DND-41 (cell line): ENCODE measurements at regions not wholly inside any gene's neighbourhood (a gene's known extent, or its start where the extent isn't known, plus 50 kb on each side); places are given as distances from the start of the nearest gene placed in this dataset.

Experiments used
- ATAC-seq: fragments of 200-7000 bp; cut with Tn5 transposase; 3 replicates; pipeline ENCODE4 v1.9.1; 2021; ENCODE audit warnings: low read depth; ENCODE audit not compliant: insufficient read depth
- DNase-seq: peaks from one replicate; pipeline ENCODE4 v3.0.0-alpha.2; 2020
- H2AFZ ChIP-seq: 2 replicates; pipeline ENCODE4 v1.6.0; 2012; ENCODE audit warnings: low read depth, low read length
- H3K27ac ChIP-seq: 2 replicates; pipeline ENCODE4 v1.5.1; 2012; ENCODE audit warnings: low read length, inconsistent platforms
- H3K27me3 ChIP-seq: fragments of 200-600 bp; sonication (generic); 2 replicates; pipeline ENCODE4 v1.6.0; 2012; ENCODE audit warnings: low read length, mild to moderate bottlenecking, inconsistent platforms; ENCODE audit not compliant: insufficient read depth, poor library complexity
- H3K36me3 ChIP-seq: 2 replicates; pipeline ENCODE4 v1.5.1; 2012; ENCODE audit warnings: low read length, inconsistent platforms; ENCODE audit not compliant: insufficient read depth
- H3K4me1 ChIP-seq: 2 replicates; pipeline ENCODE4 v1.5.1; 2012; ENCODE audit warnings: mild to moderate bottlenecking, low read length; ENCODE audit not compliant: insufficient read depth
- H3K4me2 ChIP-seq: 2 replicates; pipeline ENCODE4 v1.6.0; 2012; ENCODE audit warnings: mild to moderate bottlenecking, moderate library complexity, low read length, inconsistent platforms; ENCODE audit not compliant: insufficient read depth
- H3K4me3 ChIP-seq, 2 experiments: fragments of 200-600 bp in 1 of 2; shearing (Covaris generic) in 1 of 2; 2 replicates each; pipeline ENCODE4 v1.5.1; 2012 to 2016; ENCODE audit warnings: inconsistent platforms in 2 of 2, low read length in 2 of 2, mild to moderate bottlenecking in 2 of 2, low read depth in 1 of 2, moderate library complexity in 1 of 2
- H3K79me2 ChIP-seq: 2 replicates; pipeline ENCODE4 v1.6.0; 2012; ENCODE audit warnings: low read length, inconsistent platforms; ENCODE audit not compliant: insufficient read depth
- H3K9ac ChIP-seq: 2 replicates; pipeline ENCODE4 v1.6.0; 2012; ENCODE audit warnings: low read depth, mild to moderate bottlenecking, inconsistent platforms, low read length, moderate library complexity
- H3K9me3 ChIP-seq: 2 replicates; pipeline ENCODE4 v1.5.1; 2012; ENCODE audit warnings: low read length, moderate library complexity, mild to moderate bottlenecking, inconsistent platforms; ENCODE audit not compliant: insufficient read depth, severe bottlenecking
- H4K20me1 ChIP-seq: 2 replicates; pipeline ENCODE4 v1.6.0; 2012; ENCODE audit warnings: low read length; ENCODE audit not compliant: insufficient read depth
- EZH2 ChIP-seq: IDR thresholded peaks from 3 replicates; pipeline ENCODE4 v1.6.1; 2012; ENCODE audit warnings: borderline replicate concordance, low read depth, mild to moderate bottlenecking, moderate library complexity, low read length, inconsistent platforms; ENCODE audit not compliant: severe bottlenecking
- TF ChIP-seq, protein P1 (sequence below): IDR thresholded peaks from 2 replicates; pipeline ENCODE4 v1.5.1; 2012; ENCODE audit warnings: borderline replicate concordance, low read length, moderate library complexity, mild to moderate bottlenecking; ENCODE audit not compliant: poor library complexity, severe bottlenecking; ENCODE audit errors: extremely low read depth

GRCh38 chr9:4389003-4389402 is 89.1 kb upstream of the GLIS3 start:
- Histone ChIP-seq H3K27me3 (no peaks in the 10 kb centered on the region), H3K4me1 (no peaks in the 10 kb centered on the region), H3K9ac (no peak overlapping the region), H4K20me1 (no peaks in the 10 kb centered on the region), H3K9me3 (no peaks in the 10 kb centered on the region), H3K36me3 (no peaks in the 10 kb centered on the region), H3K4me2 (no peak overlapping the region), H2AFZ (no peak overlapping the region), H3K27ac (no peak overlapping the region), H3K4me3 (no peak overlapping the region), H3K79me2 (no peaks in the 10 kb centered on the region)
- ATAC-seq, result no peak
- no peak for DNase-seq
- TF ChIP-seq EZH2, result no peak
- TF ChIP-seq, protein P1, sequence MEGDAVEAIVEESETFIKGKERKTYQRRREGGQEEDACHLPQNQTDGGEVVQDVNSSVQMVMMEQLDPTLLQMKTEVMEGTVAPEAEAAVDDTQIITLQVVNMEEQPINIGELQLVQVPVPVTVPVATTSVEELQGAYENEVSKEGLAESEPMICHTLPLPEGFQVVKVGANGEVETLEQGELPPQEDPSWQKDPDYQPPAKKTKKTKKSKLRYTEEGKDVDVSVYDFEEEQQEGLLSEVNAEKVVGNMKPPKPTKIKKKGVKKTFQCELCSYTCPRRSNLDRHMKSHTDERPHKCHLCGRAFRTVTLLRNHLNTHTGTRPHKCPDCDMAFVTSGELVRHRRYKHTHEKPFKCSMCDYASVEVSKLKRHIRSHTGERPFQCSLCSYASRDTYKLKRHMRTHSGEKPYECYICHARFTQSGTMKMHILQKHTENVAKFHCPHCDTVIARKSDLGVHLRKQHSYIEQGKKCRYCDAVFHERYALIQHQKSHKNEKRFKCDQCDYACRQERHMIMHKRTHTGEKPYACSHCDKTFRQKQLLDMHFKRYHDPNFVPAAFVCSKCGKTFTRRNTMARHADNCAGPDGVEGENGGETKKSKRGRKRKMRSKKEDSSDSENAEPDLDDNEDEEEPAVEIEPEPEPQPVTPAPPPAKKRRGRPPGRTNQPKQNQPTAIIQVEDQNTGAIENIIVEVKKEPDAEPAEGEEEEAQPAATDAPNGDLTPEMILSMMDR, result no peak

- Histone ChIP-seq H3K4me3 (no peak overlapping the region), H3K27me3 (no peaks in the 10 kb centered on the region), H3K79me2 (no peaks in the 10 kb centered on the region), H4K20me1 (no peaks in the 10 kb centered on the region), H3K36me3 (no peaks in the 10 kb centered on the region), H3K27ac (no peak overlapping the region), H3K9ac (no peak overlapping the region), H2AFZ (no peak overlapping the region), H3K9me3 (no peaks in the 10 kb centered on the region), H3K4me2 (no peak overlapping the region), H3K4me1 (no peaks in the 10 kb centered on the region)
- TF ChIP-seq, protein P1, result no peak
- no peak for TF ChIP-seq EZH2
- ATAC-seq (no peak), DNase-seq (no peak)
Measured at GRCh38 chr9:4386819-4387218, 87.0 kb upstream of the GLIS3 start.

DNA sequence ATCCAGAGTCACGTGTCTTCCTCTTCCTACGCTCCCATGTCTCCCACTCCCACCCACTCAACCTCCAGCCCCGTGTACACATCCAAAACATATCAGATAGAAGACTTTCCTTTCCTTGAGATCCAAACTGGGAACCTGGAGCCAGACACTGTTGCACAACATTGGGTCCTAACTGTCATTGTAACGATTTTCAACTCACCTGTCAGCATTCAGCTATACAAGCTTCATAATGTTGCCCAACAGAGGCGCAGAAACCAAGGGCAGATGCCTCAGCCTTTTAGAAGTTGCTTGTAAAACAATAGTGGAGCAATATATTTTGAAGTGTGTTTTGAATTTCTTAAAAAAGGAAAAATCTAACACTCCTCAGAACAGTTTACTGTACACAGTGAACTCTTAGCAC is 84.9 kb upstream of the GLIS3 start:
- H3K4me3 ChIP-seq, result no peak overlapping the region
- ATAC-seq, result no peak
- H3K36me3 ChIP-seq, result no peaks in the 10 kb centered on the region
- DNase-seq, result no peak
- H3K79me2 ChIP-seq, result no peaks in the 10 kb centered on the region
- no peak overlapping the region for H2AFZ ChIP-seq
- no peak overlapping the region for H3K27ac ChIP-seq
- no peaks in the 10 kb centered on the region for H3K4me1 ChIP-seq
- TF ChIP-seq EZH2, result no peak
- TF ChIP-seq, protein P1, result no peak
- H4K20me1 ChIP-seq, result no peaks in the 10 kb centered on the region
- H3K9ac ChIP-seq, result no peak overlapping the region
- H3K4me2 ChIP-seq, result no peak overlapping the region
- H3K27me3 ChIP-seq, result no peaks in the 10 kb centered on the region
- no peaks in the 10 kb centered on the region for H3K9me3 ChIP-seq

DNA sequence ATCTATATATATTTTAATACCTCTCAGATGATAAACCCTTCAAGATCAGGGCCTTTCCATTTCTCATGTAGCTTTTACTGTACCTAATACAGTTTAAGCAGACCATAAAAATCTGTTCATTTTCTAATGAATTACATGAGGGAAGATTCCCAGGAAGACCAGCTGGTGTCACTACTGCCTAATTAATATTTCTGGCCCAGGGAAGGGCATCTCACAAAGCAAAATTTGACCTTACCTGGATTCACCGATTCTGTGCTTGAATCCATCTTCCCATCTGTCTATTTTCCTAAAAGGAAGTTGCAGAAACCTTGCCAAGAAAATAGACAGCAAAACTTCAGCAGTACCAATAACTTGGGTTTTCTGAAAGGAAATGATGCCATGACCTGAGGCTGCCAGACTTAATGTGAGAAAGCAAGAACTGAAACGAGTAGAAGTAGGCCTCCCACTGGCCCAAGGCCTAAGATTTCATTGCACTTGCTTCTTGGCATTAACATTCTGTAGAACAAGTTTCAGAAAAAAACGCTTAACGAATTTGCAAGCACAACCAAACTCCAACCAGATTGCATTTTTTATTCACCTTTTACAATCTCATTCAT is 83.0 kb upstream of the GLIS3 start:
- Histone ChIP-seq H3K9me3 (no peaks in the 10 kb centered on the region), H3K27me3 (no peaks in the 10 kb centered on the region), H3K9ac (no peak overlapping the region), H3K36me3 (no peaks in the 10 kb centered on the region), H4K20me1 (no peaks in the 10 kb centered on the region), H3K79me2 (no peaks in the 10 kb centered on the region), H3K27ac (no peak overlapping the region), H3K4me3 (no peak overlapping the region), H2AFZ (no peak overlapping the region), H3K4me2 (no peak overlapping the region), H3K4me1 (no peaks in the 10 kb centered on the region)
- DNase-seq, result no peak
- TF ChIP-seq, protein P1, result peak; percentile 44
- no peak for TF ChIP-seq EZH2
- ATAC-seq, result no peak
